Spleen (tissue), 7 donors: ENCODE measurements at regions not wholly inside any gene's neighbourhood (a gene's known extent, or its start where the extent isn't known, plus 50 kb on each side); places are given as distances from the start of the nearest gene placed in this dataset.
"Not testable (repeated sequence)": the region's sequence is repeated elsewhere in the genome, so short reads cannot be mapped to it uniquely, and the experiment has no call there.

Source experiments
- CTCF ChIP-seq, 11 experiments: fragments of 200-600 bp in 7 of 11; fragments of 450-650 bp in 4 of 11; sonication (generic) in 4 of 11; IDR thresholded peaks in 8 of 11; conservative IDR thresholded peaks in 3 of 11; 1 replicate in 7 of 11; 2 replicates in 4 of 11; pipeline versions ENCODE4 v1.4.0 to v1.8.0; 2016 to 2021; ENCODE audit warnings: antibody characterized with exemption in 11 of 11, inconsistent platforms in 4 of 11, mild to moderate bottlenecking in 1 of 11
- POLR2A ChIP-seq, 3 donors: fragments of 450-650 bp; IDR thresholded peaks; one replicate each; pipeline ENCODE4 v1.5.1; 2017; ENCODE audit warnings: antibody characterized with exemption in 3 of 3, mild to moderate bottlenecking in 1 of 3
- donor health status: DM: no; HTN: no; CAD: no; lungs with moderate emphysema.
- donor health status: DM: no; HTN: no; CAD: no.
- donor health status: DM: no; HTN: no; CAD: no.

- TF ChIP-seq POLR2A (IDR thresholded peaks at IDR 0.05); CTCF (IDR thresholded peaks at IDR 0.05 in 8 of 11, conservative IDR thresholded peaks at IDR 0.05 in 3 of 11): not testable (repeated sequence)
Observed at GRCh38 chr9:63820383-63820782, 1464.6 kb downstream of the FOXD4L5 start.
